Hematopoietic multipotent progenitor cell (in vitro differentiated cells): ENCODE measurements at regions not wholly inside any gene's neighbourhood (a gene's known extent, or its start where the extent isn't known, plus 50 kb on each side); places are given as distances from the start of the nearest gene placed in this dataset. TPM values are rescaled to one million over a fixed set of nuclear protein-coding genes. Genes with fewer than 3 reads are reported as not detected.
A peak's percentile ranks its signal among the peaks of the same experiment; 100 is the strongest.
"Not testable (repeated sequence)": the region's sequence is repeated elsewhere in the genome, so short reads cannot be mapped to it uniquely, and the experiment has no call there.

Experiments used
- DNase-seq, 3 donors: peaks; one replicate each; pipeline ENCODE4 v3.0.0-alpha.2; 2011 to 2015; ENCODE audit warnings: low read depth in 2 of 3, low spot score in 2 of 3
- small RNA-seq: library from RNA; depleted of rRNA; stranded (forward); fragments of <200 nt; gene quantifications from one replicate; pipeline ENCODE3, GENCODE V24; 2012

- DNase-seq: no peak
Measured at GRCh38 chr2:143840194-143840593, 679.7 kb downstream of the ZEB2 start.

- no peak for DNase-seq
Measured at GRCh38 chr2:143839456-143839855, 680.5 kb downstream of the ZEB2 start.

GRCh38 chr2:143837055-143837454 is 682.9 kb downstream of the ZEB2 start:
- not testable (repeated sequence) for DNase-seq

GRCh38 chr2:143835481-143835880 is 684.4 kb downstream of the ZEB2 start:
- DNase-seq: no peak

GRCh38 chr2:143833015-143833660 is 686.8 kb downstream of the ZEB2 start:
- no peak for DNase-seq

GRCh38 chr2:143830476-143830875 is 689.4 kb downstream of the ZEB2 start:
- no peak for DNase-seq

- no peak for DNase-seq
Measured at GRCh38 chr2:143828763-143829537, 691.0 kb downstream of the ZEB2 start.

GRCh38 chr2:143824791-143825190 is 695.1 kb downstream of the ZEB2 start:
- DNase-seq: no peak

- DNase-seq: no peak
Measured at GRCh38 chr2:143823876-143824275, 694.7 kb downstream of the ARHGAP15 start.

- DNase-seq: no peak
Measured at GRCh38 chr2:143823296-143823695, 694.1 kb downstream of the ARHGAP15 start.

GRCh38 chr2:143822736-143823135 is 693.5 kb downstream of the ARHGAP15 start:
- no peak for DNase-seq

- DNase-seq: no peak
Measured at GRCh38 chr2:143819764-143820163, 690.5 kb downstream of the ARHGAP15 start.

- peak in 1 of 3 donors; percentile 17 for DNase-seq
Measured at GRCh38 chr2:143819190-143819735, 690.0 kb downstream of the ARHGAP15 start.

Small RNA genes in the stretch of these regions (small RNA-seq; reads per million reads assigned to genes)
- not detected for gene RF00019
